ENCODE measurements at regions not wholly inside any gene's neighbourhood (a gene's known extent, or its start where the extent isn't known, plus 50 kb on each side); places are given as distances from the start of the nearest gene placed in this dataset.

DNA sequence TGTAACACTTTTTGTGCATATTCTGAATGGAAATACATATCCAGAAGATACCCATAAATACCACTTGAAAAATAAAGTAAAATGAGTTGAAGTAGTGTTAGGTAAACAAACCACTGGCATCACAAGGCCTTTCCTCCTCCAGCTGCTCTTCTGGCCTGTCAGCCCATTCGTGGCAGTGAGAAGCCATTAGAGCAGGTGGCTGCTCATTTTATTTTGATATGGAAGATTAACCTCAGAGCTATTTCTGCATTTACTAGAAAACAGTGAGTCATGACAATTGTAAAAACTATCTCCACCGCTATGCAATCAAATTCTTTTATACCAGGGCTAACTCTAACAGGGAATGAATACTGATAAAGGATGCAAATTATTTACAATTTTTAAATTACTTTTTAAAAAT, 2898.1 kb downstream of the PCDH9 start:
- Histone ChIP-seq H3K4me2 (ENCODE audit: low read length) (no peak overlapping the region), H3K23ac (ENCODE audit: low read length) (no peak overlapping the region), H2BK15ac (replicated peaks; ENCODE audit: low read depth) (no peak overlapping the region), H3K79me1 (ENCODE audit: low read length) (no peaks in the 10 kb centered on the region), H3K79me2 (ENCODE audit: control insufficient read depth, insufficient read depth, low read length) (no peaks in the 10 kb centered on the region), H3K4me1 (ENCODE audit: control insufficient read depth, low read depth, low read length) (no peaks in the 10 kb centered on the region), H3K36me3 (ENCODE audit: control insufficient read depth, insufficient read depth, low read length) (no peaks in the 10 kb centered on the region), H3K27ac (ENCODE audit: low read depth, low read length) (no peak overlapping the region), H3K4ac (ENCODE audit: low read depth, low read length) (no peak overlapping the region), H4K8ac (ENCODE audit: low read depth, low read length) (no peak overlapping the region), H2BK5ac (ENCODE audit: low read length) (no peak overlapping the region), H4K5ac (ENCODE audit: low read length) (no peak overlapping the region), H2AK5ac (ENCODE audit: low read length) (no peak overlapping the region), H2BK120ac (ENCODE audit: low read depth, low read length) (no peak overlapping the region), H3K56ac (ENCODE audit: low read length) (no peak overlapping the region), H3K4me3 (ENCODE audit: low read length) (no peak overlapping the region), H3K9ac (ENCODE audit: low read length) (no peak overlapping the region), H3K18ac (ENCODE audit: low read length) (no peak overlapping the region), H3K27me3 (ENCODE audit: insufficient read depth, low read length, poor library complexity) (no peaks in the 10 kb centered on the region)
- no peak for DNase-seq
- no CpG with 5 or more reads among the region's 2 CpGs for WGBS (ENCODE audit: extremely low coverage, insufficient coverage, low lambda C conversion rate)

- no peaks in the 10 kb centered on the region for H3K79me1 ChIP-seq (ENCODE audit: low read length)
- H3K18ac ChIP-seq (ENCODE audit: low read length): no peak overlapping the region
- no peak overlapping the region for H3K4ac ChIP-seq (ENCODE audit: low read depth, low read length)
- no peaks in the 10 kb centered on the region for H3K36me3 ChIP-seq (ENCODE audit: control insufficient read depth, insufficient read depth, low read length)
- no peaks in the 10 kb centered on the region for H3K4me1 ChIP-seq (ENCODE audit: control insufficient read depth, low read depth, low read length)
- H3K27ac ChIP-seq (ENCODE audit: low read depth, low read length): no peak overlapping the region
- H3K79me2 ChIP-seq (ENCODE audit: control insufficient read depth, insufficient read depth, low read length): no peaks in the 10 kb centered on the region
- H3K4me2 ChIP-seq (ENCODE audit: low read length): no peak overlapping the region
- DNase-seq: no peak
- no peak overlapping the region for H4K5ac ChIP-seq (ENCODE audit: low read length)
- H2AK5ac ChIP-seq (ENCODE audit: low read length): no peak overlapping the region
- no peak overlapping the region for H3K23ac ChIP-seq (ENCODE audit: low read length)
- H2BK15ac ChIP-seq (replicated peaks; ENCODE audit: low read depth): no peak overlapping the region
- no peak overlapping the region for H2BK120ac ChIP-seq (ENCODE audit: low read depth, low read length)
- no peak overlapping the region for H3K4me3 ChIP-seq (ENCODE audit: low read length)
- WGBS (ENCODE audit: extremely low coverage, insufficient coverage, low lambda C conversion rate): no CpG with 5 or more reads among the region's 2 CpGs
- H3K56ac ChIP-seq (ENCODE audit: low read length): no peak overlapping the region
- no peak overlapping the region for H2BK5ac ChIP-seq (ENCODE audit: low read length)
- no peaks in the 10 kb centered on the region for H3K27me3 ChIP-seq (ENCODE audit: insufficient read depth, low read length, poor library complexity)
- H4K8ac ChIP-seq (ENCODE audit: low read depth, low read length): no peak overlapping the region
- H3K9ac ChIP-seq (ENCODE audit: low read length): no peak overlapping the region
Observed at GRCh38 chr13:64327505-64328194, 2902.5 kb downstream of the PCDH9 start.

- Histone ChIP-seq H3K4me3 (ENCODE audit: low read length) (no peak overlapping the region), H3K4me1 (ENCODE audit: control insufficient read depth, low read depth, low read length) (no peaks in the 10 kb centered on the region), H3K9ac (ENCODE audit: low read length) (no peak overlapping the region), H2BK15ac (replicated peaks; ENCODE audit: low read depth) (no peak overlapping the region), H3K79me1 (ENCODE audit: low read length) (no peaks in the 10 kb centered on the region), H4K8ac (ENCODE audit: low read depth, low read length) (no peak overlapping the region), H3K27me3 (ENCODE audit: insufficient read depth, low read length, poor library complexity) (no peaks in the 10 kb centered on the region), H3K18ac (ENCODE audit: low read length) (no peak overlapping the region), H2BK5ac (ENCODE audit: low read length) (no peak overlapping the region), H4K5ac (ENCODE audit: low read length) (no peak overlapping the region), H3K4ac (ENCODE audit: low read depth, low read length) (no peak overlapping the region), H3K36me3 (ENCODE audit: control insufficient read depth, insufficient read depth, low read length) (no peaks in the 10 kb centered on the region), H2AK5ac (ENCODE audit: low read length) (no peak overlapping the region), H3K79me2 (ENCODE audit: control insufficient read depth, insufficient read depth, low read length) (no peaks in the 10 kb centered on the region), H3K4me2 (ENCODE audit: low read length) (no peak overlapping the region), H3K27ac (ENCODE audit: low read depth, low read length) (no peak overlapping the region), H3K56ac (ENCODE audit: low read length) (no peak overlapping the region), H2BK120ac (ENCODE audit: low read depth, low read length) (no peak overlapping the region), H3K23ac (ENCODE audit: low read length) (no peak overlapping the region)
- DNase-seq: no peak
- no CpG with 5 or more reads among the region's 2 CpGs for WGBS (ENCODE audit: extremely low coverage, insufficient coverage, low lambda C conversion rate)
Observed at GRCh38 chr13:64314331-64314730, 2898.7 kb upstream of the PCDH20 start.

DNA sequence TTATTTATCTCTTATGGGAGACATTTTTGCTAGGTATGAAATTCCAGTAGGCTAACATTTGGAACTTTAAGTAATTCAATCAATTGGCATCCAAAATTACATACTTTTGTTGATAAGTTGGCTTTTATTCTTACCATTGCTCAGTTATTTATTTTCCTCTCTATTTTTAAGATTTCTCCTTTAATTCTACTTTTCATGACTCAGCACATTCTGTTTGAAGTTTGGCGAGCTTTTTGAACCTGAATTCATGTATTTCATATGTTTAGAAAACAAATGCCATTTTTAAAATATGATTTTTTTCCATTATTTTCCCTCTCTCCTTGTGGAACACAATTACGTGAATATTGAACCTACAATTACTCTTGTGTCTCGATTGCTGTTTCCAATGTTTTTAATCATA, 2896.3 kb upstream of the PCDH20 start:
- Histone ChIP-seq H3K4me1 (ENCODE audit: control insufficient read depth, low read depth, low read length) (no peaks in the 10 kb centered on the region), H3K27ac (ENCODE audit: low read depth, low read length) (no peak overlapping the region), H3K4me3 (ENCODE audit: low read length) (no peak overlapping the region), H3K56ac (ENCODE audit: low read length) (no peak overlapping the region), H3K4ac (ENCODE audit: low read depth, low read length) (no peak overlapping the region), H3K18ac (ENCODE audit: low read length) (no peak overlapping the region), H2BK15ac (replicated peaks; ENCODE audit: low read depth) (no peak overlapping the region), H4K8ac (ENCODE audit: low read depth, low read length) (no peak overlapping the region), H2BK120ac (ENCODE audit: low read depth, low read length) (no peak overlapping the region), H3K79me2 (ENCODE audit: control insufficient read depth, insufficient read depth, low read length) (no peaks in the 10 kb centered on the region), H3K9ac (ENCODE audit: low read length) (no peak overlapping the region), H2BK5ac (ENCODE audit: low read length) (no peak overlapping the region), H3K4me2 (ENCODE audit: low read length) (no peak overlapping the region), H4K5ac (ENCODE audit: low read length) (no peak overlapping the region), H3K79me1 (ENCODE audit: low read length) (no peaks in the 10 kb centered on the region), H3K27me3 (ENCODE audit: insufficient read depth, low read length, poor library complexity) (no peaks in the 10 kb centered on the region), H2AK5ac (ENCODE audit: low read length) (no peak overlapping the region), H3K36me3 (ENCODE audit: control insufficient read depth, insufficient read depth, low read length) (no peaks in the 10 kb centered on the region), H3K23ac (ENCODE audit: low read length) (no peak overlapping the region)
- no peak for DNase-seq
- no CpG with 5 or more reads among the region's 3 CpGs for WGBS (ENCODE audit: extremely low coverage, insufficient coverage, low lambda C conversion rate)

GRCh38 chr13:64311112-64311511, 2895.5 kb upstream of the PCDH20 start:
- no peak overlapping the region for H2BK5ac ChIP-seq (ENCODE audit: low read length)
- no peak overlapping the region for H3K27ac ChIP-seq (ENCODE audit: low read depth, low read length)
- no peaks in the 10 kb centered on the region for H3K27me3 ChIP-seq (ENCODE audit: insufficient read depth, low read length, poor library complexity)
- no peak overlapping the region for H4K5ac ChIP-seq (ENCODE audit: low read length)
- H3K36me3 ChIP-seq (ENCODE audit: control insufficient read depth, insufficient read depth, low read length): no peaks in the 10 kb centered on the region
- no peaks in the 10 kb centered on the region for H3K79me1 ChIP-seq (ENCODE audit: low read length)
- H2AK5ac ChIP-seq (ENCODE audit: low read length): no peak overlapping the region
- no peak overlapping the region for H3K9ac ChIP-seq (ENCODE audit: low read length)
- H3K4ac ChIP-seq (ENCODE audit: low read depth, low read length): no peak overlapping the region
- H3K79me2 ChIP-seq (ENCODE audit: control insufficient read depth, insufficient read depth, low read length): no peaks in the 10 kb centered on the region
- H3K56ac ChIP-seq (ENCODE audit: low read length): no peak overlapping the region
- no peak overlapping the region for H2BK15ac ChIP-seq (replicated peaks; ENCODE audit: low read depth)
- H4K8ac ChIP-seq (ENCODE audit: low read depth, low read length): no peak overlapping the region
- H3K4me1 ChIP-seq (ENCODE audit: control insufficient read depth, low read depth, low read length): no peaks in the 10 kb centered on the region
- H3K4me2 ChIP-seq (ENCODE audit: low read length): no peak overlapping the region
- no peak for DNase-seq
- no peak overlapping the region for H3K18ac ChIP-seq (ENCODE audit: low read length)
- no peak overlapping the region for H3K4me3 ChIP-seq (ENCODE audit: low read length)
- WGBS (ENCODE audit: extremely low coverage, insufficient coverage, low lambda C conversion rate): no CpG with 5 or more reads among the region's 1 CpG
- H2BK120ac ChIP-seq (ENCODE audit: low read depth, low read length): no peak overlapping the region
- H3K23ac ChIP-seq (ENCODE audit: low read length): no peak overlapping the region

DNA sequence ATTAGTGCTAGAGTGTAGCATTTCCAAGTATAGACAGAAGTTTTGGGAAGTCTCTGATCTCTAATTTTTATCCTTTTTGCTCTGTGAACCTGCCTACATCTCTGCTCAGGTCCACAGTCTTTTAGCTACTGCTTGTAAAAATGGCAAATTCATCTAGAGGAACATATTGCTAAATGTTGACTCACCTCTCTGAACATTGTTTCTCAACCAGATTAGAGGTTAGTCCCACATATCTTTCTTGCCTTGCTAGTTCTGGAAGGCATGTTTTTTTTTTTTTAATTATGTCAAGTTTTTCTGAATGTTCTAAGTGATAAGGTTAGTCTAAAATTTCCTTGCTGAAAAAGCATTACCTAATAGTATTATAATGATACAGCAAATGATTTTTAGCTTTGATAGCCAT, 2889.6 kb upstream of the PCDH20 start:
- no peak overlapping the region for H2BK5ac ChIP-seq (ENCODE audit: low read length)
- no peak for DNase-seq
- H3K27me3 ChIP-seq (ENCODE audit: insufficient read depth, low read length, poor library complexity): no peaks in the 10 kb centered on the region
- no peaks in the 10 kb centered on the region for H3K4me1 ChIP-seq (ENCODE audit: control insufficient read depth, low read depth, low read length)
- no peak overlapping the region for H3K18ac ChIP-seq (ENCODE audit: low read length)
- no peak overlapping the region for H3K4me2 ChIP-seq (ENCODE audit: low read length)
- no peaks in the 10 kb centered on the region for H3K79me1 ChIP-seq (ENCODE audit: low read length)
- no peak overlapping the region for H3K27ac ChIP-seq (ENCODE audit: low read depth, low read length)
- H3K9ac ChIP-seq (ENCODE audit: low read length): no peak overlapping the region
- no peak overlapping the region for H2BK15ac ChIP-seq (replicated peaks; ENCODE audit: low read depth)
- H2BK120ac ChIP-seq (ENCODE audit: low read depth, low read length): no peak overlapping the region
- no peak overlapping the region for H3K56ac ChIP-seq (ENCODE audit: low read length)
- no peaks in the 10 kb centered on the region for H3K36me3 ChIP-seq (ENCODE audit: control insufficient read depth, insufficient read depth, low read length)
- H3K23ac ChIP-seq (ENCODE audit: low read length): no peak overlapping the region
- H4K8ac ChIP-seq (ENCODE audit: low read depth, low read length): no peak overlapping the region
- H2AK5ac ChIP-seq (ENCODE audit: low read length): no peak overlapping the region
- H3K4me3 ChIP-seq (ENCODE audit: low read length): no peak overlapping the region
- H4K5ac ChIP-seq (ENCODE audit: low read length): no peak overlapping the region
- no peak overlapping the region for H3K4ac ChIP-seq (ENCODE audit: low read depth, low read length)
- no peaks in the 10 kb centered on the region for H3K79me2 ChIP-seq (ENCODE audit: control insufficient read depth, insufficient read depth, low read length)
